GM20000 (cell line): ENCODE measurements at regions not wholly inside any gene's neighbourhood (a gene's known extent, or its start where the extent isn't known, plus 50 kb on each side); places are given as distances from the start of the nearest gene placed in this dataset.

Source experiments
- DNase-seq: peaks from one replicate; pipeline ENCODE4 v3.0.0; 2012; ENCODE audit warnings: low spot score
- CTCF ChIP-seq: IDR thresholded peaks from 2 replicates; pipeline ENCODE4 v1.5.1; 2012; ENCODE audit warnings: mild to moderate bottlenecking, control low read depth; ENCODE audit errors: extremely low read depth, missing control alignments

- peak; percentile 39 for DNase-seq
- peak; percentile 32 for TF ChIP-seq CTCF
Observed at GRCh38 chr14:34324363-34324795, 137.7 kb downstream of the SPTSSA start.

GRCh38 chr14:34322940-34323418 is 139.1 kb downstream of the SPTSSA start:
- peak; percentile 76 for DNase-seq
- TF ChIP-seq CTCF, result peak; percentile 46

DNA sequence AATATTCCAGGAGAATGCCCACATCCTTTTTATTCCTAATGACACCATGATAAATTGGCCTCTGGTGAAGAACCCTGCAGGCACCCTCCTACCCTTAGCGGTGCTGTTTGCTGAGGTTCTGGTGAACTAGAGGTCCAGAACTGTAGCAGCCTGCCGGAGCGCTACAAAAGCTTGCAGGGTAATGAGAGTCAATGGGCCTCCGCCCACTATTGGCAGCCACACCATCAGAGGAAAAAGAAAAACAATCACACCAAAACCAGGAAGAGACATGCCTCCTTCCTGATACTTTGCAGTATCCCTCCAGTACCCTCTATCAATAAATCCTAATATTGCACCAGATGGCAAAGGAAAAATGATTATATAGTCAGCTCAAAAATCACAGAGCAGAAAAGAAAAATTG is 142.9 kb downstream of the SPTSSA start:
- DNase-seq, result no peak
- no peak for TF ChIP-seq CTCF

- no peak for DNase-seq
Observed at GRCh38 chr14:34318014-34318413, 144.0 kb downstream of the SPTSSA start.

GRCh38 chr14:34310724-34311123 is 151.3 kb downstream of the SPTSSA start:
- no peak for DNase-seq
- no peak for TF ChIP-seq CTCF

More at GRCh38 chr14:34318014-34318413, 144.0 kb downstream of the SPTSSA start:
- no peak for TF ChIP-seq CTCF

DNA sequence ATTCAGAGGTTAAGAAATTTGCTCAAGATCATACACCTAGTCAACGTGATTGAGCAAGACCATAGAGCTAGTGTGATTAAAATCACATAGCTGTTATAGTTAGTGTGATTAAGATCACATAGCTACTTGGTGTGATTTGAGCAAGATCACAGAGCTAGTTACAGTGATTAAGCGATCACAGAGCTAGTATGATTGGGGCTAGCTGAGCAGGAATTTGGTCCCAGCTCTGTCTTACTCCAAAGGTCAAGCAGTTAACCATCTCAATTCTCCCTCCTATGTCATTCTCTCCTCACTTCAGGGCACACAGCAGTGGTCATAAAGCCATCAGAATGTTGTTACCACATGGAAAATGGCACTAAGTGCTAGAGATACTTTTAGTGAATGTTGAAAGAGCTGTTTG is 158.2 kb downstream of the SPTSSA start:
- no peak for TF ChIP-seq CTCF
- DNase-seq, result no peak

GRCh38 chr14:34302654-34303053 is 159.4 kb downstream of the SPTSSA start:
- DNase-seq, result no peak
- TF ChIP-seq CTCF, result no peak
